ENCODE measurements at regions not wholly inside any gene's neighbourhood (a gene's known extent, or its start where the extent isn't known, plus 50 kb on each side); places are given as distances from the start of the nearest gene placed in this dataset.
A peak's percentile ranks its signal among the peaks of the same experiment; 100 is the strongest.

GRCh38 chr6:21965953-21966539 is 330.8 kb downstream of the PRL start:
- H3K36me3 Mint-ChIP-seq (ENCODE audit: low read depth, unreplicated experiment): peaks cover 2% of the 10 kb centered on the region
- no peaks in the 10 kb centered on the region for H3K9me3 Mint-ChIP-seq (ENCODE audit: unreplicated experiment)
- H3K27ac Mint-ChIP-seq (ENCODE audit: unreplicated experiment): peak overlapping the region; percentile 3
- H3K27ac ChIP-seq (ENCODE audit: low read depth, low read length): no peak overlapping the region
- no peaks in the 10 kb centered on the region for H3K4me1 ChIP-seq (ENCODE audit: insufficient read depth, low read length)
- H4K20me1 ChIP-seq (ENCODE audit: insufficient read depth, low read length): no peaks in the 10 kb centered on the region
- TF ChIP-seq EZH2 (IDR thresholded peaks at IDR 0.05; ENCODE audit: insufficient read depth, low read length) (no peak), CTCF (IDR thresholded peaks at IDR 0.05; ENCODE audit: insufficient read depth, low read depth, low read length) (no peak)
- H3K4me3 Mint-ChIP-seq (ENCODE audit: unreplicated experiment): no peak overlapping the region
- H3K4me1 Mint-ChIP-seq (ENCODE audit: low read depth, unreplicated experiment): peaks cover 19% of the 10 kb centered on the region
- FAIRE-seq (no peak), DNase-seq (ENCODE audit: low read depth) (no peak)
- H3K36me3 ChIP-seq (ENCODE audit: insufficient read depth, low read length): no peaks in the 10 kb centered on the region
- no peak overlapping the region for H3K9ac ChIP-seq (ENCODE audit: low read length)
- no peak overlapping the region for H2AFZ ChIP-seq (ENCODE audit: low read depth, low read length)
- no peaks in the 10 kb centered on the region for H3K9me3 ChIP-seq (ENCODE audit: insufficient read depth, low read depth, low read length)
- H3K4me2 ChIP-seq (ENCODE audit: low read length): no peak overlapping the region
- H3K79me2 ChIP-seq (ENCODE audit: insufficient read depth, low read length): no peaks in the 10 kb centered on the region
- H3K27me3 ChIP-seq (ENCODE audit: insufficient read depth, low read length): no peaks in the 10 kb centered on the region
- H3K27me3 Mint-ChIP-seq (ENCODE audit: low read depth, unreplicated experiment): no peaks in the 10 kb centered on the region
- H3K4me3 ChIP-seq (ENCODE audit: insufficient read depth, low read depth, low read length): no peak overlapping the region

GRCh38 chr6:21967056-21967974 is 329.5 kb downstream of the PRL start:
- H3K9me3 Mint-ChIP-seq (ENCODE audit: unreplicated experiment): no peaks in the 10 kb centered on the region
- Histone ChIP-seq H3K4me2 (ENCODE audit: low read length) (no peak overlapping the region), H3K27me3 (ENCODE audit: insufficient read depth, low read length) (no peaks in the 10 kb centered on the region), H3K9me3 (ENCODE audit: insufficient read depth, low read depth, low read length) (no peaks in the 10 kb centered on the region), H3K9ac (ENCODE audit: low read length) (no peak overlapping the region), H3K36me3 (ENCODE audit: insufficient read depth, low read length) (no peaks in the 10 kb centered on the region), H4K20me1 (ENCODE audit: insufficient read depth, low read length) (no peaks in the 10 kb centered on the region), H3K79me2 (ENCODE audit: insufficient read depth, low read length) (no peaks in the 10 kb centered on the region), H3K4me1 (ENCODE audit: insufficient read depth, low read length) (no peaks in the 10 kb centered on the region), H2AFZ (ENCODE audit: low read depth, low read length) (no peak overlapping the region), H3K27ac (ENCODE audit: low read depth, low read length) (no peak overlapping the region), H3K4me3 (ENCODE audit: insufficient read depth, low read depth, low read length) (no peak overlapping the region)
- peaks cover 30% of the 10 kb centered on the region for H3K4me1 Mint-ChIP-seq (ENCODE audit: low read depth, unreplicated experiment)
- H3K27me3 Mint-ChIP-seq (ENCODE audit: low read depth, unreplicated experiment): no peaks in the 10 kb centered on the region
- no peak overlapping the region for H3K4me3 Mint-ChIP-seq (ENCODE audit: unreplicated experiment)
- no peak for DNase-seq (ENCODE audit: low read depth)
- H3K27ac Mint-ChIP-seq (ENCODE audit: unreplicated experiment): no peak overlapping the region
- H3K36me3 Mint-ChIP-seq (ENCODE audit: low read depth, unreplicated experiment): peaks cover 2% of the 10 kb centered on the region
- TF ChIP-seq EZH2 (IDR thresholded peaks at IDR 0.05; ENCODE audit: insufficient read depth, low read length) (no peak), CTCF (IDR thresholded peaks at IDR 0.05; ENCODE audit: insufficient read depth, low read depth, low read length) (no peak)
- FAIRE-seq: no peak

GRCh38 chr6:21968411-21968810 is 328.4 kb downstream of the PRL start:
- H3K36me3 Mint-ChIP-seq (ENCODE audit: low read depth, unreplicated experiment): peaks cover 2% of the 10 kb centered on the region
- H3K4me1 ChIP-seq (ENCODE audit: insufficient read depth, low read length): no peaks in the 10 kb centered on the region

More at GRCh38 chr6:21968411-21968810, 328.4 kb downstream of the PRL start:
- Mint-ChIP-seq H3K27me3 (ENCODE audit: low read depth, unreplicated experiment) (no peaks in the 10 kb centered on the region), H3K27ac (ENCODE audit: unreplicated experiment) (no peak overlapping the region), H3K4me1 (ENCODE audit: low read depth, unreplicated experiment) (peaks cover 30% of the 10 kb centered on the region), H3K9me3 (ENCODE audit: unreplicated experiment) (no peaks in the 10 kb centered on the region), H3K4me3 (ENCODE audit: unreplicated experiment) (no peak overlapping the region)
- FAIRE-seq (peak; percentile 13), DNase-seq (ENCODE audit: low read depth) (no peak)
- Histone ChIP-seq H3K79me2 (ENCODE audit: insufficient read depth, low read length) (no peaks in the 10 kb centered on the region), H3K4me3 (ENCODE audit: insufficient read depth, low read depth, low read length) (no peak overlapping the region), H4K20me1 (ENCODE audit: insufficient read depth, low read length) (no peaks in the 10 kb centered on the region), H3K9ac (ENCODE audit: low read length) (no peak overlapping the region), H3K36me3 (ENCODE audit: insufficient read depth, low read length) (no peaks in the 10 kb centered on the region), H3K9me3 (ENCODE audit: insufficient read depth, low read depth, low read length) (no peaks in the 10 kb centered on the region), H3K27ac (ENCODE audit: low read depth, low read length) (no peak overlapping the region), H3K4me2 (ENCODE audit: low read length) (no peak overlapping the region), H3K27me3 (ENCODE audit: insufficient read depth, low read length) (no peaks in the 10 kb centered on the region), H2AFZ (ENCODE audit: low read depth, low read length) (no peak overlapping the region)
- no peak for TF ChIP-seq EZH2 (IDR thresholded peaks at IDR 0.05; ENCODE audit: insufficient read depth, low read length)
- TF ChIP-seq CTCF (IDR thresholded peaks at IDR 0.05; ENCODE audit: insufficient read depth, low read depth, low read length): no peak
